Stimulated activated naive CD8-positive, alpha-beta T cell treated with anti-CD3 and anti-CD28 coated beads, Interleukin-15, amount 100 ng/mL, for 72 hours (primary cell): ENCODE measurements at regions not wholly inside any gene's neighbourhood (a gene's known extent, or its start where the extent isn't known, plus 50 kb on each side); places are given as distances from the start of the nearest gene placed in this dataset.
A peak's percentile ranks its signal among the peaks of the same experiment; 100 is the strongest.
"Not testable (repeated sequence)": the region's sequence is repeated elsewhere in the genome, so short reads cannot be mapped to it uniquely, and the experiment has no call there.

Experiments
- ATAC-seq: fragments of 150-1000 bp; cut with Tn5 transposase; 2 replicates; pipeline ENCODE4 v1.10.0; 2021; ENCODE audit warnings: mild to moderate bottlenecking, moderate library complexity
- DNase-seq, 2 donors: peaks; one replicate each; pipeline ENCODE4 v3.0.0; 2021 to 2022
- H3K27ac Mint-ChIP-seq, 2 donors: one replicate each; pipeline ENCODE4 v1.8.0; 2022; ENCODE audit warnings: mild to moderate bottlenecking in 2 of 2, mixed read lengths in 2 of 2, moderate library complexity in 2 of 2
- H3K27me3 Mint-ChIP-seq: one replicate; pipeline ENCODE4 v1.8.0; 2022; ENCODE audit warnings: mixed read lengths
- H3K4me1 Mint-ChIP-seq: one replicate; pipeline ENCODE4 v1.8.0; 2022; ENCODE audit warnings: mild to moderate bottlenecking, mixed read lengths
- H3K4me3 Mint-ChIP-seq, 2 donors: one replicate each; pipeline ENCODE4 v1.8.0; 2022; ENCODE audit warnings: mild to moderate bottlenecking in 2 of 2, mixed read lengths in 2 of 2, moderate library complexity in 1 of 2
- H3K9me3 Mint-ChIP-seq, 2 donors: one replicate each; pipeline ENCODE4 v1.8.0; 2022; ENCODE audit warnings: mixed read lengths in 2 of 2

GRCh38 chr5:6108981-6109825 lies 269.1 kb downstream of the MED10 start:
- no peaks in the 10 kb centered on the region for H3K4me1 Mint-ChIP-seq
- no peak overlapping the region for H3K4me3 Mint-ChIP-seq

GRCh38 chr5:6108540-6108848 lies 269.9 kb downstream of the MED10 start:
- no peak for DNase-seq
- Mint-ChIP-seq H3K9me3 (no peaks in the 10 kb centered on the region), H3K4me1 (no peaks in the 10 kb centered on the region), H3K27me3 (peaks cover 7% of the 10 kb centered on the region), H3K27ac (no peak overlapping the region), H3K4me3 (no peak overlapping the region)
- no peak for ATAC-seq

More at GRCh38 chr5:6108981-6109825, 269.1 kb downstream of the MED10 start:
- DNase-seq (no peak), ATAC-seq (no peak)
- H3K27me3 Mint-ChIP-seq: peaks cover 7% of the 10 kb centered on the region
- H3K9me3 Mint-ChIP-seq: no peaks in the 10 kb centered on the region
- no peak overlapping the region for H3K27ac Mint-ChIP-seq

DNA sequence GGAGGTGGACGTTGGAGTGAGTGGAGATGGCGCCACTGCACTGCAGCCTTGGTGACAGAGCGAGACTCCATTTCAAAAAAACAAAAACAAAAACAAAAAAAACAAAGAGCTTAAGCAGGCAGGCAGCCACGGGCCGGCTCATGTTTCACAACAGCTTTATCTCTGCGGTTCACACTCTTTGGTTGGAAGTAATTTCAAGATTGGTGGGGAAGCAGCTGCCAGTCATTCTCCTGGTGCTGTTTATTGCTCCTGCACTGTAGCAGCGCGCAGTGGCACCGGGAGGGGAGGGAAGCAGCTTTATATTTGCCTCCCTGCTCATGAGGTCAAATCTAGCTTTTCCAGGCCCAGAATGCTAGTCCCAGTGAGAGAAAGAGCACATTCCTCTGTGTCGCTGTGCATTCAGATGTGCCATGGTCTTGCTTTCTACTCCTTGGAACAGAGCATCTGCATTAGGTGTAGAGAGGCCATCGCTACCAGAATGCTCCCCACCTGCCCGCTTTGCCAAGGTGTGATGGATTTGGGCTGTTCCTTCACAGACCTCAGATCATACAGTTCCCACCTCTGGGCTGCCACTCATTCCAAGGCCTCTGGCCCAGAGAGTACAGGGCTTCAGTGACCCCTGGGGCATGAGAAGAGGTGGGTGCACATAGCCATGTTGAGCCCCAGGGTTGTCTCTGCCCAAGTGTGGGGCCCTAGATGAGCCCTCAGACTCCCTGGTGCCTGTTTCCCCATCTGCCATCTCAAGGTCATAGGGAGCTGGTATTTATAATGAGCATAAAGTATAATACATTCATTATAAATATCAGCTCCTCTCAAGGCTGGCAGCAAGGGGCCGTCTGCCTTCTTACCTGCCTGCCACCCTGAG lies 270.4 kb downstream of the MED10 start:
- no peak for DNase-seq
- Mint-ChIP-seq H3K4me1 (no peaks in the 10 kb centered on the region), H3K27ac (no peak overlapping the region), H3K27me3 (peaks cover 7% of the 10 kb centered on the region), H3K4me3 (no peak overlapping the region), H3K9me3 (no peaks in the 10 kb centered on the region)
- ATAC-seq: peak; percentile 11

DNA sequence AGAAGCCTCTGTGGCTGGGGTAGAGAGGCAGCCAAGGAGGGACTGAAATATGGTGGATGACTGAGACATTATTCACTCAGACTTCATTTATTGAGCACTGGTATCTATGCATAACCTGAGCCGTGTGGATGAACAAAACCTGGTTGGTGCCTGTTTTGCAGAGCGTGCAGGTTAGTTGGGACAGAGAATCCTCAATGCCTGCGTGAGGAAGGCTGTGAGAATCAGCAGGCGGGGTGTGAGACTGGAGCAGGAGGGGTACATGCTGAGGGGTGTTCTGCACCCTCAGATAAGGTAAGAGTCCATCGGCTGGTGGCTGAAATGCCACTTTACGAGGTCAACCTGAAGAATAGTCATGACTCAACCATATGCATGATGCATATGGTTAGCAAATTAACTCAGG lies 271.6 kb downstream of the MED10 start:
- H3K4me1 Mint-ChIP-seq: no peaks in the 10 kb centered on the region
- no peak overlapping the region for H3K4me3 Mint-ChIP-seq
- peaks cover 0 to 3% of the 10 kb centered on the region in 2 donors for H3K9me3 Mint-ChIP-seq
- ATAC-seq: no peak
- no peak for DNase-seq
- H3K27ac Mint-ChIP-seq: no peak overlapping the region
- H3K27me3 Mint-ChIP-seq: peaks cover 7% of the 10 kb centered on the region

DNA sequence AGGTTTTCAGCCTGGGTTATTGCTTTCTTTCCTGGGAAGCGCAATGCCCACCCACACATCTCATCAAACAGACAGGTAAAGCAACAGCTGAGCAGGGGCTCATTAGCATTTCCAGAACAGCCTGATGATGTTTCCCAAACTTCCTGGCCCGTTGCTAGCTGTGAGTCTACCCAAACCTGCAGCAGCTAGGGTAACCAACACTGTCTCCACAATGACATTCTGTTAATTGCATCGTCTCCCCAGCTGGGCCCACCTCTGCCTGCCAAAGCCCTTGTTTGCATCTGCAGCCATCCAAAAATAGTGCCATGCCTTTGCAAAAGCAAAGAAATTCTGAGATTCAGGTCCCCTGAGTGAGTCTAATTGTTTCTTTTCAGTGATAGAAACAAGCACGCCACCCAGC lies 273.0 kb downstream of the MED10 start:
- ATAC-seq (no peak), DNase-seq (no peak)
- no peaks in the 10 kb centered on the region for H3K4me1 Mint-ChIP-seq
- H3K4me3 Mint-ChIP-seq: no peak overlapping the region
- peaks cover 7% of the 10 kb centered on the region for H3K27me3 Mint-ChIP-seq
- H3K27ac Mint-ChIP-seq: no peak overlapping the region
- H3K9me3 Mint-ChIP-seq: peaks cover 4 to 9% of the 10 kb centered on the region in 2 donors

GRCh38 chr5:6096101-6096500 lies 282.2 kb downstream of the MED10 start:
- H3K4me3 Mint-ChIP-seq: no peak overlapping the region
- DNase-seq: no peak
- peaks cover 4 to 23% of the 10 kb centered on the region in 2 donors for H3K9me3 Mint-ChIP-seq
- H3K27me3 Mint-ChIP-seq: no peaks in the 10 kb centered on the region
- peak overlapping the region in 1 of 2 donors; percentile 1 for H3K27ac Mint-ChIP-seq
- H3K4me1 Mint-ChIP-seq: no peaks in the 10 kb centered on the region
- no peak for ATAC-seq

GRCh38 chr5:6094180-6094579 lies 284.2 kb downstream of the MED10 start:
- not testable (repeated sequence) for H3K27me3 Mint-ChIP-seq, H3K4me3 Mint-ChIP-seq, H3K4me1 Mint-ChIP-seq, DNase-seq, H3K27ac Mint-ChIP-seq, ATAC-seq
- H3K9me3 Mint-ChIP-seq: peaks cover 4 to 17% of the 10 kb centered on the region in 2 donors

GRCh38 chr5:6090838-6091237 lies 287.5 kb downstream of the MED10 start:
- no peak overlapping the region for H3K27ac Mint-ChIP-seq
- H3K9me3 Mint-ChIP-seq: peaks cover 0 to 14% of the 10 kb centered on the region in 2 donors
- no peaks in the 10 kb centered on the region for H3K4me1 Mint-ChIP-seq
- no peak for DNase-seq
- H3K4me3 Mint-ChIP-seq: no peak overlapping the region
- no peaks in the 10 kb centered on the region for H3K27me3 Mint-ChIP-seq
- ATAC-seq: no peak

DNA sequence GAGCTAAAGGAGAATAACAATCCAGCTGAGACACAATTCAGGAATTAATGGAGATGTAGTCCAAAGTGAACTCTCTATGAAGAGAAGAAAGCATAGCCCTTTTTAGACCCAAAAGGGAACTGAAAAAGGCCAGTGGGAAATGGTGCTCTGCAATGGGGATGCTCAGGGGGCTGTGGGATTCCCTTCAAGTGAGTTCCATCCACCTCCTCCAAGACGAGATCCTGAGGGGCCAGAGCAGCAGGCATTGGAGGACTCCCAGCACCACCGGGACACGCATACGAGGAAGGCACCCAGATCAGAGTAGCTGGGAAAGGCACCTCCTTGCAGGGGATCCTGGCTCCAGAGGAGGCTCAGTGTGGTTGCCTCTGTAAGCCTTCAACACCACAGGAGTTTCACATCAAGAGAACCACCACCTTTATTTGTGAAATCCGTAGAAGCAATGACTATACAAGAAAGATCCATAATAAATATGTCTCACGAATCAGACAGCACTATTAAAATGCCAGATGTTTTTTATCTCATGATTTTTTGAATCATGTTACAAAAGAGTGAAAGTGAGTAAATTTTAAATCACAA lies 288.2 kb downstream of the MED10 start:
- H3K9me3 Mint-ChIP-seq: peaks cover 0 to 14% of the 10 kb centered on the region in 2 donors
- H3K4me1 Mint-ChIP-seq: no peaks in the 10 kb centered on the region
- DNase-seq (no peak), ATAC-seq (no peak)
- no peak overlapping the region for H3K27ac Mint-ChIP-seq
- H3K27me3 Mint-ChIP-seq: no peaks in the 10 kb centered on the region
- H3K4me3 Mint-ChIP-seq: no peak overlapping the region

- Mint-ChIP-seq H3K9me3 (peaks cover 0 to 14% of the 10 kb centered on the region in 2 donors), H3K4me1 (no peaks in the 10 kb centered on the region), H3K4me3 (no peak overlapping the region), H3K27ac (no peak overlapping the region), H3K27me3 (peaks cover 6% of the 10 kb centered on the region)
- no peak for DNase-seq
- no peak for ATAC-seq
Observed at GRCh38 chr5:6088706-6089105, 289.6 kb downstream of the MED10 start.

GRCh38 chr5:6087576-6087975 lies 290.8 kb downstream of the MED10 start:
- Mint-ChIP-seq H3K27me3 (peaks cover 8% of the 10 kb centered on the region), H3K4me3 (no peak overlapping the region), H3K9me3 (peaks cover 0 to 14% of the 10 kb centered on the region in 2 donors), H3K4me1 (no peaks in the 10 kb centered on the region), H3K27ac (no peak overlapping the region)
- DNase-seq (no peak), ATAC-seq (no peak)

DNA sequence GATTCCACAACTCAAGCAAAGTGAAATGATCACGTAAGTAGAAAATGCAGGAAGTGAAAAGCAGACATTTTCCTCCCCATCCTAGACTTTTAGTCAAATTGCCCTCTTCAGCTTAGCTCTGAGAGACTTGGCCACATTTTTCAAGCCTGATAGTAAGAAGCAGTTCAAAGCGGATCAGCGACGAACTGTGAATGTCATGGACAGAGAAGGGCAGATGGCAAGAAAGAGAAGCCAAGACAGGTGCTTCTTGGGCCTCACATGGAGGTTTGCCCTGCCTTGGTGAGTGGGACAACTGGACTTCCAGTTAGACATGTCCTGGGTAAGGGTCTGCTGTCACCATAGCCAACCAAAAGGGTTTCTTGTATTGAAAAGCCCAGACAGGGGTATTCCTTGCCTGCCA lies 291.5 kb downstream of the MED10 start:
- no peak for DNase-seq
- no peak for ATAC-seq
- H3K27me3 Mint-ChIP-seq: peaks cover 8% of the 10 kb centered on the region
- H3K27ac Mint-ChIP-seq: no peak overlapping the region
- H3K4me1 Mint-ChIP-seq: no peaks in the 10 kb centered on the region
- no peak overlapping the region for H3K4me3 Mint-ChIP-seq
- H3K9me3 Mint-ChIP-seq: peaks cover 0 to 14% of the 10 kb centered on the region in 2 donors

DNA sequence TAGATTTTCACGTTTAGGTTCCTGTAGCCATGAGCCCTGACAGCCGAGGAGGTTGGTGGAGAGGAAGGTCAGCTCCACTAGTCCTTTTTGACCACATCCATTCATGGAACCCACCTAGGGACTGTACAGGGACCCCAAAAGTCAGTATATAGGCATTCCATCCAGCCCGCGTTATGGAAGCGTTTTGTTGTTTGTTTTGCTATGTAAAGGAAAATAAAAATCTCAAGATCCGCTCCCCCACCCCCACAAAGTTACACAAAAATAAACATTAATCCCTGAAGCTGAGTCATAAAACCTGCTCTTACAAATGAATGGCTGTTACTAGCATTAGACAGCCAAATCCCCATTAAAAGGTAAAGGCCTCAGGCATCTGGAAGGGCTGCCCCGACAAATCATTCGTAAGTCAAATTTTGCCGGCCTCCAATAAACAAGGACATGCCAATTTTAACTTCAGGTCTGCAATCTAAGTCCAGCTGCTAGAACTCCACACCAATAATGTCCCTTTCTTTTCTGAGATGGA lies 292.9 kb downstream of the MED10 start:
- no peak for DNase-seq
- H3K4me1 Mint-ChIP-seq: no peaks in the 10 kb centered on the region
- H3K4me3 Mint-ChIP-seq: no peak overlapping the region
- no peak for ATAC-seq
- no peak overlapping the region for H3K27ac Mint-ChIP-seq
- H3K9me3 Mint-ChIP-seq: peaks cover 0 to 7% of the 10 kb centered on the region in 2 donors
- H3K27me3 Mint-ChIP-seq: peaks cover 8% of the 10 kb centered on the region

DNA sequence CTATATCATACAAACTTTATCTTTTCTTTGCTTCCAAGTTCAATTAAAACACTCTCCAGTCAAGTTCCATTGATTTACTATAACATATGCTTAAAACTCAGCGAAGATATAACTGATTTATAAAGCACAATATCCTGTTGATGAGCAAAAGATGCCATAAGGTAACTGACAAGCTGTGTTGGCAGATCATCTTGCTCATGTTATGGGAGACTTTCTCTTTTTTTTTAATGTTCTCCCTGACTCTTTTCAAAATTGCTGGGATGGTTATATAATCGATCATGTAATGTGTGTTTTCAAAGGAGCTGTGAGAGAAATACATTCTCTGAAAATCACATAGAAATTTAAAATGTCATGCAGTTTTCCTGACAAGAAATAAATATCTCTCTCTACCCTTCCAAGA lies 293.5 kb downstream of the MED10 start:
- ATAC-seq (no peak), DNase-seq (no peak)
- Mint-ChIP-seq H3K27me3 (peaks cover 8% of the 10 kb centered on the region), H3K27ac (no peak overlapping the region), H3K4me3 (no peak overlapping the region), H3K4me1 (no peaks in the 10 kb centered on the region), H3K9me3 (peaks cover 0 to 7% of the 10 kb centered on the region in 2 donors)

- Mint-ChIP-seq H3K27me3 (peaks cover 8% of the 10 kb centered on the region), H3K9me3 (peaks cover 0 to 6% of the 10 kb centered on the region in 2 donors), H3K4me3 (no peak overlapping the region), H3K27ac (no peak overlapping the region), H3K4me1 (no peaks in the 10 kb centered on the region)
- ATAC-seq: no peak
- no peak for DNase-seq
Observed at GRCh38 chr5:6084376-6084775, 294.0 kb downstream of the MED10 start.
